ENCODE measurements at regions not wholly inside any gene's neighbourhood (a gene's known extent, or its start where the extent isn't known, plus 50 kb on each side); places are given as distances from the start of the nearest gene placed in this dataset.

DNA sequence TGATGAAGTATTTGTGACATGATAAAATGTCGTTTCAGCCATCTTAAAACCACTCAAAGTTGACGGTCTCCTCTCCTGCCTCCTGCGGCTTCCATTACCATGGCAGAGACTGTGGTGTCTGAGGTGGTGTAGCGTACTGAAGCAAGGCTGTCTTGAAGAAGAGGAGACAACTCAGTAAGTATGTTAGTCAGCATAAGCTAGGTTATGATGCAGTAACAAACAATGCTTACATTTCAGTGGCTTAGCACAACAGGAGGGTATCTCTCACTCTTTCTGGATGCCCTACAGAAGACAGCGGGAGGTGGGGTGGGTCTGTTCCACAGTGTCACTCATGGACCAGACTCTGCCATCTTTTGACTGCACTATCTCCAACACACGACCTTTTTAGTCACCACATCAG lies 174.7 kb upstream of the AHI1 start:
- TF ChIP-seq, protein P1, sequence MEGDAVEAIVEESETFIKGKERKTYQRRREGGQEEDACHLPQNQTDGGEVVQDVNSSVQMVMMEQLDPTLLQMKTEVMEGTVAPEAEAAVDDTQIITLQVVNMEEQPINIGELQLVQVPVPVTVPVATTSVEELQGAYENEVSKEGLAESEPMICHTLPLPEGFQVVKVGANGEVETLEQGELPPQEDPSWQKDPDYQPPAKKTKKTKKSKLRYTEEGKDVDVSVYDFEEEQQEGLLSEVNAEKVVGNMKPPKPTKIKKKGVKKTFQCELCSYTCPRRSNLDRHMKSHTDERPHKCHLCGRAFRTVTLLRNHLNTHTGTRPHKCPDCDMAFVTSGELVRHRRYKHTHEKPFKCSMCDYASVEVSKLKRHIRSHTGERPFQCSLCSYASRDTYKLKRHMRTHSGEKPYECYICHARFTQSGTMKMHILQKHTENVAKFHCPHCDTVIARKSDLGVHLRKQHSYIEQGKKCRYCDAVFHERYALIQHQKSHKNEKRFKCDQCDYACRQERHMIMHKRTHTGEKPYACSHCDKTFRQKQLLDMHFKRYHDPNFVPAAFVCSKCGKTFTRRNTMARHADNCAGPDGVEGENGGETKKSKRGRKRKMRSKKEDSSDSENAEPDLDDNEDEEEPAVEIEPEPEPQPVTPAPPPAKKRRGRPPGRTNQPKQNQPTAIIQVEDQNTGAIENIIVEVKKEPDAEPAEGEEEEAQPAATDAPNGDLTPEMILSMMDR (conservative IDR thresholded peaks at IDR 0.05 in 1 of 2, IDR thresholded peaks at IDR 0.05 in 1 of 2; ENCODE audit: low read depth in 1 of 2, low read length in 2 of 2): no peak
- no peak for TF ChIP-seq EZH2 (IDR thresholded peaks at IDR 0.05; ENCODE audit: low read length, missing control alignments)
